Mesendoderm (in vitro differentiated cells): ENCODE measurements at regions not wholly inside any gene's neighbourhood (a gene's known extent, or its start where the extent isn't known, plus 50 kb on each side); places are given as distances from the start of the nearest gene placed in this dataset.

ENCODE experiments used
- DNase-seq: peaks from one replicate; pipeline ENCODE4 v3.0.0; 2013
- H2AK5ac ChIP-seq: 2 replicates; pipeline ENCODE4 v1.6.1; 2013; ENCODE audit warnings: low read length, inconsistent platforms
- H2BK120ac ChIP-seq: 2 replicates; pipeline ENCODE4 v1.6.1; 2013; ENCODE audit warnings: low read depth, mild to moderate bottlenecking, low read length, moderate library complexity, mixed read lengths
- H2BK15ac ChIP-seq: replicated peaks from 2 replicates; pipeline ENCODE4 v1.6.1; 2013; ENCODE audit warnings: low read depth, mild to moderate bottlenecking, moderate library complexity
- H2BK5ac ChIP-seq: 2 replicates; pipeline ENCODE4 v1.6.1; 2013; ENCODE audit warnings: low read length, inconsistent platforms
- H3K18ac ChIP-seq: 2 replicates; pipeline ENCODE4 v1.6.1; 2013; ENCODE audit warnings: mild to moderate bottlenecking, low read length, mixed read lengths
- H3K23ac ChIP-seq: one replicate; pipeline ENCODE4 v1.6.1; 2013; ENCODE audit warnings: low read length
- H3K27ac ChIP-seq: 2 replicates; pipeline ENCODE4 v1.5.1; 2013; ENCODE audit warnings: low read depth, mild to moderate bottlenecking, inconsistent platforms, low read length, moderate library complexity
- H3K27me3 ChIP-seq: 2 replicates; pipeline ENCODE4 v1.6.1; 2013; ENCODE audit warnings: low read length, control low read depth, mild to moderate bottlenecking, inconsistent platforms; ENCODE audit not compliant: insufficient read depth, poor library complexity
- H3K36me3 ChIP-seq: 2 replicates; pipeline ENCODE4 v1.6.1; 2013; ENCODE audit warnings: low read length, inconsistent platforms; ENCODE audit not compliant: control insufficient read depth, insufficient read depth
- H3K4ac ChIP-seq: one replicate; pipeline ENCODE4 v1.6.1; 2013; ENCODE audit warnings: low read depth, mild to moderate bottlenecking, low read length, moderate library complexity
- H3K4me1 ChIP-seq: 2 replicates; pipeline ENCODE4 v1.6.1; 2013; ENCODE audit warnings: low read depth, low read length, inconsistent platforms; ENCODE audit not compliant: control insufficient read depth
- H3K4me2 ChIP-seq: 2 replicates; pipeline ENCODE4 v1.6.1; 2013; ENCODE audit warnings: low read length
- H3K4me3 ChIP-seq: 2 replicates; pipeline ENCODE4 v1.5.1; 2013; ENCODE audit warnings: mild to moderate bottlenecking, low read length
- H3K56ac ChIP-seq: one replicate; pipeline ENCODE4 v1.6.1; 2013; ENCODE audit warnings: low read length
- H3K79me1 ChIP-seq: 2 replicates; pipeline ENCODE4 v1.6.1; 2013; ENCODE audit warnings: low read length, inconsistent platforms
- H3K79me2 ChIP-seq: 2 replicates; pipeline ENCODE4 v1.6.1; 2013; ENCODE audit warnings: mild to moderate bottlenecking, low read length; ENCODE audit not compliant: control insufficient read depth, insufficient read depth
- H3K9ac ChIP-seq: 2 replicates; pipeline ENCODE4 v1.6.1; 2013; ENCODE audit warnings: low read length, inconsistent platforms
- H4K5ac ChIP-seq: one replicate; pipeline ENCODE4 v1.6.1; 2013; ENCODE audit warnings: low read length
- H4K8ac ChIP-seq: one replicate; pipeline ENCODE4 v1.6.1; 2013; ENCODE audit warnings: low read depth, mild to moderate bottlenecking, control low read depth, low read length, moderate library complexity
- WGBS: extraction: QIAGEN DNeasy Blood & Tissue Kit; methylation state at CpG from one replicate; pipeline ENCODE4 v1.1.7; 2013; ENCODE audit warnings: low lambda C conversion rate, missing lambda C conversion rate; ENCODE audit not compliant: insufficient coverage; ENCODE audit errors: extremely low coverage; 5-methylcytosine and 5-hydroxymethylcytosine counted together

DNA sequence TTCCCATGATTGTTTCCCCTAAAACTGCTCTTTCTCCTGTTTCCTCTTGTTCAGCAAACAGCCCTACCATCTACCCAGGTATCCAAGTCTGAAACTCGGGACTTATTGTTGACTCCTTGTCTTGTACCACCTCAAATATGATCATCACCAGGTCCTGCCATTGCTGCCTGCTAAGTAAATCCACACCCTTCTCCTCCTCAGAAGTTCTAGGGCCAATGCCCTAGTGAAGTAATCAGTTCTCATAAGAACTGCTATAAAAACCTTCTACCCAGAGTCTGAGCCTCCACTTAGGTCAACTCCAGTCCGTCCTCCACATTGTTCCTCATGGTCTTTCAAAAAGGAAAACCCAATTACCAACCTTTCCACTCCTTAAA is 77.0 kb upstream of the IL12A start:
- no peaks in the 10 kb centered on the region for H3K79me2 ChIP-seq
- no peak overlapping the region for H3K4ac ChIP-seq
- H4K5ac ChIP-seq = no peak overlapping the region
- no peaks in the 10 kb centered on the region for H3K79me1 ChIP-seq
- H3K27me3 ChIP-seq = no peaks in the 10 kb centered on the region
- H3K4me3 ChIP-seq = no peak overlapping the region
- H2BK15ac ChIP-seq = no peak overlapping the region
- H4K8ac ChIP-seq = no peak overlapping the region
- no peak overlapping the region for H2BK120ac ChIP-seq
- H2AK5ac ChIP-seq = no peak overlapping the region
- no peaks in the 10 kb centered on the region for H3K36me3 ChIP-seq
- H3K18ac ChIP-seq = no peak overlapping the region
- no CpG with 5 or more reads among the region's 2 CpGs for WGBS
- no peak overlapping the region for H3K56ac ChIP-seq
- H3K27ac ChIP-seq = no peak overlapping the region
- DNase-seq = no peak
- no peak overlapping the region for H3K9ac ChIP-seq
- H3K4me1 ChIP-seq = no peaks in the 10 kb centered on the region
- H3K4me2 ChIP-seq = no peak overlapping the region
- H2BK5ac ChIP-seq = no peak overlapping the region
- no peak overlapping the region for H3K23ac ChIP-seq

DNA sequence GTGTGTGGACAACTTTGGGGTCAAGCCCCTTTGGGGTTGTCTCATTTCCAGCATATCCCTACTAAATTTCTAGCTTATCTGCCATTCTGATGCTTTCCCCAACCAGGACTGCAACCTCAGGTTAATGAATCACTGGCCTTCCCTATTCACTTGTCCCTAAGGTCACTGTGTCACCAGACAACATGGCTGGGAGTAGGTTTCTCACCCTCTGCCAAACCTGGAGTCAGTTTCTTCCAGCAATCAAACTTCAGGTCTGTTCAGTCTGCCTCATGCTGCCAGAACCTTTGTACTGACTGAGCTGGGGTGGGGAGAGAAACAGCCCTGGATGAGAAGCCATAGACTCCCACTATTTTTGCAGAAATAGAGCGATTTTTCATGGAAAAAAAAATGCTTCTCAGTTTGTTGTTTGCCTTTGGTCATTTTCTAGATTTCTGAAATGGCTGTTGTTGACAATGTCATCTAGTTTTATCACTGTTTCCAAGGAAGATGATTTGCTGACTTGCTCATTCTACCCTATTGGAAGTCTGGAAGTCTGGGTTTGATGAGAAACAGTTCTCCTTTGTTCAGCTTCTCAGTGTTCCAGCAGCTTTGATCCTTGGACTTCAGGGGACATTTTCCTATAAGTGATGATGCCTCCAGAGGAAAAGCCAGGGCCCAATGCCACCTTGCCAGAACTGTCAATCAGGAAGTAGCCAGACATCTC is 74.8 kb upstream of the IL12A start:
- Histone ChIP-seq H3K56ac (no peak overlapping the region), H2AK5ac (no peak overlapping the region), H3K4me1 (no peaks in the 10 kb centered on the region), H3K23ac (no peak overlapping the region), H3K4me3 (no peak overlapping the region), H3K27ac (no peak overlapping the region), H3K18ac (no peak overlapping the region), H2BK5ac (no peak overlapping the region), H2BK120ac (no peak overlapping the region), H4K5ac (no peak overlapping the region), H3K36me3 (no peaks in the 10 kb centered on the region), H3K4ac (no peak overlapping the region), H2BK15ac (no peak overlapping the region), H3K27me3 (no peaks in the 10 kb centered on the region), H3K4me2 (no peak overlapping the region), H3K79me1 (no peaks in the 10 kb centered on the region), H3K79me2 (no peaks in the 10 kb centered on the region), H4K8ac (no peak overlapping the region), H3K9ac (no peak overlapping the region)
- DNase-seq = no peak
- WGBS = no CpG with 5 or more reads among the region's 1 CpG

DNA sequence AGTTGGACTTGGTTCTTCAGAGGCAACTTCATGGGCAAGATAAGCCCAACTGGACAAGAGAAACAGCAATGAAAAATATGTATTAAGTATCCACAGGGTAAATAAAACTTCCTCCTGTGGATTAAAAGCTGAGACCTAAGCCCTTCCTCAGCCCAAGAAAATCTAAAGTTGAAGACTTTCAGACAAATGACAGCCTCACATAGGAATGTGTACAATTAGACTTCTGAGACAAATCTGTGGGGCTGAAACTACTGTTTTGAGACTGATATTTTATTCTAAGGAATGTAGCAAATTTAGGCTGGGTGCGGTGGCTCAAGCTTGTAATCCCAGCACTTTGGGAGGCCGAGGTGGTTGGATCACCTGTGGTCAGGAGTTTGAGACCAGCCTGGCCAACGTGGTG is 74.2 kb upstream of the IL12A start:
- Histone ChIP-seq H3K4me1 (no peaks in the 10 kb centered on the region), H3K56ac (no peak overlapping the region), H2BK5ac (no peak overlapping the region), H3K4ac (no peak overlapping the region), H3K18ac (no peak overlapping the region), H3K4me2 (no peak overlapping the region), H2BK120ac (no peak overlapping the region), H3K79me1 (no peaks in the 10 kb centered on the region), H3K27ac (no peak overlapping the region), H3K36me3 (no peaks in the 10 kb centered on the region), H2AK5ac (no peak overlapping the region), H4K5ac (no peak overlapping the region), H3K79me2 (no peaks in the 10 kb centered on the region), H4K8ac (no peak overlapping the region), H3K27me3 (no peaks in the 10 kb centered on the region), H3K4me3 (no peak overlapping the region), H2BK15ac (no peak overlapping the region), H3K23ac (no peak overlapping the region), H3K9ac (no peak overlapping the region)
- WGBS = no CpG with 5 or more reads among the region's 3 CpGs
- DNase-seq = no peak

DNA sequence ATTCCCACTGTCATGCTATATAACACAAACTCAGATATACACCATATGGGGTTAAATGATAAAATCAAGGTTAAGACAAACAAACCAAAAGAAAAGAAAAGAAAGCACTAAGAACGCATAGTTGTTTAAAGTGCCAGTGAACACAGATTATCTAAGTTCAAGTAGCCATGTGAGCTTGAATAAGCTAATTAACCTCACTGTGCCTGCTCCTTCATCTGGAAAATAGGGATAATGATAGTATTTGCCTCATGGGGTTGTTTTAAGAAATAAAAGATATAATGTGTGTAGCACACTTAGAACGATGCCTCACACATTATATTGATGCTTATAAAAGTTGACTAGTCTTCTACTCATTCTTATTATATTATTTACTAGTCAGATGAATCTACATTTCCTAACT is 72.6 kb upstream of the IL12A start:
- Histone ChIP-seq H2BK5ac (no peak overlapping the region), H4K8ac (no peak overlapping the region), H3K79me2 (no peaks in the 10 kb centered on the region), H3K4me3 (no peak overlapping the region), H4K5ac (no peak overlapping the region), H3K27me3 (no peaks in the 10 kb centered on the region), H2AK5ac (no peak overlapping the region), H3K4ac (no peak overlapping the region), H3K27ac (no peak overlapping the region), H2BK15ac (no peak overlapping the region), H3K4me2 (no peak overlapping the region), H3K23ac (no peak overlapping the region), H2BK120ac (no peak overlapping the region), H3K18ac (no peak overlapping the region), H3K36me3 (no peaks in the 10 kb centered on the region), H3K79me1 (no peaks in the 10 kb centered on the region), H3K4me1 (no peaks in the 10 kb centered on the region), H3K9ac (no peak overlapping the region), H3K56ac (no peak overlapping the region)
- no peak for DNase-seq
- no CpG with 5 or more reads among the region's 2 CpGs for WGBS

DNA sequence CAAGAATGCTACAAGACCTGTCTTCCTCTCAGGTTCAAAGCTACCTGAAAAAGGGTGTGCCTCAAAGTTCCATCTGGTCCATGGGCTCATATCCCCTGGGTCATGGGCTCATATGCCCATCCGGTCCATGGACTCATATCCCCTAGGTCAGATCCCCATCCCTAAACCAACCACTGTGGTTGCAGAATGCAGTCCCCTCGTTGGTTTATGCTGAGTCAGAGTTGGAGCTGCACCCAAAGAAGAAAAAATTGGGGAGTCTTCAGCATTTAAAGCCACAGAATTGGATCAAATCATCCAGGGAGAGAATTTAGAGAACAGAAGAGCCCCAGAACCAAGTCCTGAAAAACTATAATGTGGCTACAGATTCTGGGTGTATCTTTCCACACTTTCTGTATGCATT is 71.5 kb upstream of the IL12A start:
- no peak overlapping the region for H2BK120ac ChIP-seq
- H4K8ac ChIP-seq = no peak overlapping the region
- no peak for DNase-seq

DNA sequence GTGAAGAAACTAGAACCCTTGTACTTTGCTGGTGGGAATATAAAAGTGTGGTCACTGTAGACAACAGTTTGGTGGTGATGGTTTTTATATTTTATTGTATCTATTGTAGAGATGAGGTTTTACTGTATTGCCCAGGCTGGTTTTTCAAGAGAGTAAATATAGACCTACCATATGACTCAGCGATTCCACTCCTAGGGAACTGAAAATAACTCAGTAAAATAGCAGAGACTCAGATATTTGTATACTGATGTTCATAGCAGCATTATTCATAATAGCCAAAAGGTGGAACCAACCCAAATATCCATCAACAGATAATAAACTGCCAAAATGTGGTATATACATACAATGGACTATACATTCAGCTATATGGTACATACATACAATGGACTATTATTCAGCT is 68.8 kb upstream of the IL12A start:
- Histone ChIP-seq H2BK120ac (no peak overlapping the region), H2BK15ac (no peak overlapping the region), H3K4me3 (no peak overlapping the region), H3K79me2 (no peaks in the 10 kb centered on the region), H3K27me3 (no peaks in the 10 kb centered on the region), H2BK5ac (no peak overlapping the region), H3K36me3 (no peaks in the 10 kb centered on the region), H3K27ac (no peak overlapping the region), H2AK5ac (no peak overlapping the region), H4K8ac (no peak overlapping the region), H3K4me2 (no peak overlapping the region), H3K23ac (no peak overlapping the region), H3K18ac (no peak overlapping the region), H3K4ac (no peak overlapping the region), H4K5ac (no peak overlapping the region), H3K4me1 (no peaks in the 10 kb centered on the region), H3K79me1 (no peaks in the 10 kb centered on the region), H3K9ac (no peak overlapping the region), H3K56ac (no peak overlapping the region)
- WGBS = no CpG with 5 or more reads among the region's 1 CpG
- no peak for DNase-seq

More for the DNA sequence above, 71.5 kb upstream of the IL12A start:
- H2AK5ac ChIP-seq = no peak overlapping the region
- no CpG with 5 or more reads among the region's 2 CpGs for WGBS
- no peak overlapping the region for H3K4me3 ChIP-seq
- no peak overlapping the region for H2BK5ac ChIP-seq
- H3K4me2 ChIP-seq = no peak overlapping the region
- no peak overlapping the region for H4K5ac ChIP-seq
- H3K9ac ChIP-seq = no peak overlapping the region
- no peak overlapping the region for H3K4ac ChIP-seq
- no peak overlapping the region for H2BK15ac ChIP-seq
- no peak overlapping the region for H3K27ac ChIP-seq
- H3K4me1 ChIP-seq = no peaks in the 10 kb centered on the region
- H3K23ac ChIP-seq = no peak overlapping the region
- no peaks in the 10 kb centered on the region for H3K79me1 ChIP-seq
- no peak overlapping the region for H3K56ac ChIP-seq
- no peaks in the 10 kb centered on the region for H3K36me3 ChIP-seq
- no peaks in the 10 kb centered on the region for H3K79me2 ChIP-seq
- H3K27me3 ChIP-seq = no peaks in the 10 kb centered on the region
- H3K18ac ChIP-seq = no peak overlapping the region
